ENCODE measurements at regions not wholly inside any gene's neighbourhood (a gene's known extent, or its start where the extent isn't known, plus 50 kb on each side); places are given as distances from the start of the nearest gene placed in this dataset.

GRCh38 chr9:109600142-109600541, 102.0 kb upstream of the PTPN3 start:
- TF ChIP-seq TAF1 (IDR thresholded peaks at IDR 0.05; ENCODE audit: low read depth, low read length), result no peak
- no peak for TF ChIP-seq EP300 (IDR thresholded peaks at IDR 0.05; ENCODE audit: borderline replicate concordance in 1 of 2, low read depth in 2 of 2, low read length in 2 of 2)
- TF ChIP-seq CTCF (IDR thresholded peaks at IDR 0.05; ENCODE audit: control extremely low read depth in 1 of 3, insufficient read depth in 1 of 3, low read depth in 1 of 3, low read length in 3 of 3), result no peak
- no peak for TF ChIP-seq POU5F1 (IDR thresholded peaks at IDR 0.05; ENCODE audit: low read depth, low read length)
